ENCODE measurements at regions not wholly inside any gene's neighbourhood (a gene's known extent, or its start where the extent isn't known, plus 50 kb on each side); places are given as distances from the start of the nearest gene placed in this dataset.

DNA sequence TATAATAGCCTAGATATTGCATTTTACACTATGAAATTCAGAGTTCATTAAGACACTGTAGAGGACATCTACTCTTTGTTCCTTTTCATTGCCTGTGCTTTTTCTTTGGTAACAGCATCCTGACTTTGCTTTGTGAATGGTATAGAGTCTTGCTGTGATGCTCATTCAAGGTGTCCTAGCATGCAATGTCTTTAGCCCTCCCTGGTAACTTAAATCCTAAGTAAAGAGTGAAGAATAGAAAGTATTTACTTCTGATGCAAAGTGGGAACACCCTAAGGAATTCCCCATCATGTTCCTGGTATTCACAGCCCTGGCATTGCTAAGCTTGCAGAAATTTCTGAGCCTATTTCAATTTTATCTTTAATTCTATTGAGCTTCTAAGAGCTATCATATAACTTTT, 400.1 kb downstream of the FAT4 start:
- DNase-seq, result no peak
- TF ChIP-seq POLR2A (IDR thresholded peaks at IDR 0.05) (no peak), CTCF (IDR thresholded peaks at IDR 0.05) (no peak), POLR2AphosphoS5 (IDR thresholded peaks at IDR 0.05) (no peak), EP300 (IDR thresholded peaks at IDR 0.05) (no peak)
- Histone ChIP-seq H3K4me3 (no peak overlapping the region), H3K4me1 (no peaks in the 10 kb centered on the region), H3K27me3 (no peaks in the 10 kb centered on the region), H3K27ac (no peak overlapping the region), H3K36me3 (no peaks in the 10 kb centered on the region), H3K9me3 (peaks cover 0 to 5% (median 0%) of the 10 kb centered on the region in 4 donors)
- intact Hi-C loops (cut with DNase I), result no loop called here

DNA sequence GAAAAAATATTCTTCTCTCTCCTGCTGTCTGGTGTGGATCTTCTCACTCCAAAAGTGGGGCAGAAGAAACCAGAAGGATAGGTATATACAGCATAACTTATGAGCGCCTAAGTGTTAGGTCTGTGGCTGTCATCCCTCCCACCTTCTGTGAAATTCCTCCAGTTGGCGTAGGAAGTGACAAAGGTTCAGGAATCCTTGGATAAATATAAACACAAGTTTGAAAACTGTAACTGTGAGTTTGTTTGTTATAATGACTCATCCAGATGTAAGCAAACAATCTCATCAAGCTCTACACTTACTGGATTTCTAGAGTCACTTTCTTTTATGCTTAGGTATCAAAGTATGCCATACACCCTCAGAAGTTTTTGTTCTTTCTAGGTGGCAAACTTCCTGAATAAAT, 405.2 kb downstream of the FAT4 start:
- Histone ChIP-seq H3K4me1 (no peaks in the 10 kb centered on the region), H3K36me3 (no peaks in the 10 kb centered on the region), H3K27ac (no peak overlapping the region), H3K9me3 (peaks cover 0 to 5% (median 0%) of the 10 kb centered on the region in 4 donors), H3K4me3 (no peak overlapping the region), H3K27me3 (no peaks in the 10 kb centered on the region)
- no peak for TF ChIP-seq CTCF (IDR thresholded peaks at IDR 0.05)
- no peak for TF ChIP-seq POLR2AphosphoS5 (IDR thresholded peaks at IDR 0.05)
- TF ChIP-seq POLR2A (IDR thresholded peaks at IDR 0.05), result no peak
- no peak for TF ChIP-seq EP300 (IDR thresholded peaks at IDR 0.05)
- DNase-seq, result no peak
- WGBS, 2 donors, result 41 to 72% methylated on average over 2 of the region's 2 CpGs
- intact Hi-C loops (cut with DNase I), result no loop called here

DNA sequence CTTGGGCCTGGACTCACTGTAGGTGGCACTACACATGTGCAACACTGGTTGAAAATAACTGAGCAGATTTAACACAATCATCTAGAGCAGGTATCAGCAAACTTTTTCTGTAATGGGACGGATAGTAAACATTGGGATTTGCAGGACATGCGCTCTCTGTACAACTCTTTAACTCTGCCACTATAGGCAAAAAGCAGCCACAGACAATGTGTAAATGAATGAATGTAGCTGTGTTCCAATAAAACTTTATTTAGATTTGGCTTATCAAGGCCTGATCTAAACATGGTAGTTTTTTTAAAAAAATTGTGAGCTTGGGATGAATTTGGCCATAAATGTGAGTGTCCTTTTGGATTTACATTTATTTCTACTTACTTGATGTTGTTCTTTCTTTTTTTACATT, 407.3 kb downstream of the FAT4 start:
- intact Hi-C loops (cut with DNase I), result no loop called here
- WGBS, 2 donors, result 96 to 97% methylated on average over 2 of the region's 2 CpGs
- Histone ChIP-seq H3K36me3 (no peaks in the 10 kb centered on the region), H3K27me3 (no peaks in the 10 kb centered on the region), H3K9me3 (peaks cover 0 to 5% (median 0%) of the 10 kb centered on the region in 4 donors), H3K4me3 (no peak overlapping the region), H3K27ac (no peak overlapping the region), H3K4me1 (no peaks in the 10 kb centered on the region)
- no peak for DNase-seq
- no peak for TF ChIP-seq CTCF (IDR thresholded peaks at IDR 0.05)
- no peak for TF ChIP-seq EP300 (IDR thresholded peaks at IDR 0.05)
- no peak for TF ChIP-seq POLR2AphosphoS5 (IDR thresholded peaks at IDR 0.05)
- TF ChIP-seq POLR2A (IDR thresholded peaks at IDR 0.05), result no peak

GRCh38 chr4:125725957-125726525, 411.3 kb downstream of the FAT4 start:
- Histone ChIP-seq H3K4me1 (no peaks in the 10 kb centered on the region), H3K27me3 (no peaks in the 10 kb centered on the region), H3K9me3 (no peaks in the 10 kb centered on the region), H3K27ac (no peak overlapping the region), H3K4me3 (no peak overlapping the region), H3K36me3 (no peaks in the 10 kb centered on the region)
- intact Hi-C loops (cut with DNase I), result no loop called here
- DNase-seq, result no peak
- no peak for TF ChIP-seq CTCF (IDR thresholded peaks at IDR 0.05)
- TF ChIP-seq EP300 (IDR thresholded peaks at IDR 0.05), result no peak
- no peak for TF ChIP-seq POLR2AphosphoS5 (IDR thresholded peaks at IDR 0.05)
- no peak for TF ChIP-seq POLR2A (IDR thresholded peaks at IDR 0.05)
- WGBS, 2 donors, result 48 to 69% methylated on average over 4 of the region's 4 CpGs

GRCh38 chr4:125727931-125728330, 413.2 kb downstream of the FAT4 start:
- Histone ChIP-seq H3K36me3 (no peaks in the 10 kb centered on the region), H3K27me3 (no peaks in the 10 kb centered on the region), H3K9me3 (no peaks in the 10 kb centered on the region), H3K4me1 (no peaks in the 10 kb centered on the region), H3K27ac (no peak overlapping the region), H3K4me3 (no peak overlapping the region)
- TF ChIP-seq POLR2A (IDR thresholded peaks at IDR 0.05), result no peak
- no peak for TF ChIP-seq EP300 (IDR thresholded peaks at IDR 0.05)
- no peak for TF ChIP-seq POLR2AphosphoS5 (IDR thresholded peaks at IDR 0.05)
- TF ChIP-seq CTCF (IDR thresholded peaks at IDR 0.05), result no peak
- no peak for DNase-seq
- 90% methylated on average over 2 of the region's 2 CpGs for WGBS, 2 donors
- intact Hi-C loops (cut with DNase I), result no loop called here
